ENCODE measurements at regions not wholly inside any gene's neighbourhood (a gene's known extent, or its start where the extent isn't known, plus 50 kb on each side); places are given as distances from the start of the nearest gene placed in this dataset.

GRCh38 chr11:103830205-103830604, 206.2 kb upstream of the DDI1 start:
- H3K27me3 ChIP-seq (ENCODE audit: control insufficient read depth in 2 of 2, insufficient read depth in 2 of 2, low read length in 2 of 2): no peaks in the 10 kb centered on the region
- no TSS peak for BruUV-seq (replicated peaks)
- intact Hi-C loops (cut with micrococcal nuclease): no loop called here
- no peak overlapping the region for H3K9ac ChIP-seq (replicated peaks; ENCODE audit: extremely low read depth, insufficient read depth, low read length)
- no peaks in the 10 kb centered on the region for H3K4me1 ChIP-seq (ENCODE audit: control insufficient read depth, extremely low read depth, insufficient read depth, low read length)
- dilution Hi-C loops (cut with MboI; ENCODE audit: extremely low pct_ligation_motif_present, low sequenced_read_pairs): no loop called here
- ChIA-PET CTCF (interaction anchor here (1.5 kb wide), 1 partner anchor 24 kb away, joined by 3 read pairs; no protein-coding TSS in a partner anchor), POLR2A (no interaction called here)
- H4K20me1 ChIP-seq (replicated peaks; ENCODE audit: control insufficient read depth, extremely low read depth, insufficient read depth, low read length): no peaks in the 10 kb centered on the region
- H3K4me3 ChIP-seq (replicated peaks in 1 of 3; ENCODE audit: insufficient read depth in 1 of 3, low read depth in 1 of 3, low read length in 3 of 3): no peak overlapping the region
- TF ChIP-seq POLR2AphosphoS5 (IDR thresholded peaks at IDR 0.05; ENCODE audit: insufficient read depth, low read depth, low read length) (no peak), POLR2A (IDR thresholded peaks at IDR 0.05; ENCODE audit: low read depth, low read length) (no peak), GATA2 (IDR thresholded peaks at IDR 0.05; ENCODE audit: insufficient read depth, insufficient read length, low read depth, low read length) (no peak), MAX (IDR thresholded peaks at IDR 0.05; ENCODE audit: insufficient read depth, insufficient read length) (no peak), EZH2 (IDR thresholded peaks at IDR 0.05; ENCODE audit: borderline replicate concordance, low read depth, low read length, severe bottlenecking) (no peak), FOS (IDR thresholded peaks at IDR 0.05; ENCODE audit: borderline replicate concordance, insufficient read depth, low read length) (no peak)
- no peaks in the 10 kb centered on the region for H3K9me1 ChIP-seq (replicated peaks; ENCODE audit: control insufficient read depth, extremely low read depth, insufficient read depth, low read length)
- no peaks in the 10 kb centered on the region for H3K79me2 ChIP-seq (ENCODE audit: control insufficient read depth, insufficient read depth, low read length)
- no peak for DNase-seq (ENCODE audit: low read depth, low spot score)
- H3K27ac ChIP-seq (ENCODE audit: insufficient read depth, low read depth, low read length): no peak overlapping the region
- H3K36me3 ChIP-seq (ENCODE audit: control insufficient read depth in 2 of 2, extremely low read depth in 1 of 2, insufficient read depth in 2 of 2, low read length in 2 of 2): no peaks in the 10 kb centered on the region
- H2AFZ ChIP-seq (ENCODE audit: low read depth, low read length): no peak overlapping the region
- no peak for FAIRE-seq
- H3K9me3 ChIP-seq (replicated peaks; ENCODE audit: control insufficient read depth, insufficient read depth, low read length): no peaks in the 10 kb centered on the region
- H3K4me2 ChIP-seq (ENCODE audit: insufficient read depth, low read length): no peak overlapping the region

GRCh38 chr11:103832762-103833161, 203.7 kb upstream of the DDI1 start:
- intact Hi-C loops (cut with micrococcal nuclease) (no loop called here), dilution Hi-C loops (cut with MboI; ENCODE audit: extremely low pct_ligation_motif_present, low sequenced_read_pairs) (no loop called here)
- no peaks in the 10 kb centered on the region for H3K79me2 ChIP-seq (ENCODE audit: control insufficient read depth, insufficient read depth, low read length)
- no peak overlapping the region for H3K4me2 ChIP-seq (ENCODE audit: insufficient read depth, low read length)
- H3K4me3 ChIP-seq (replicated peaks in 1 of 3; ENCODE audit: insufficient read depth in 1 of 3, low read depth in 1 of 3, low read length in 3 of 3): no peak overlapping the region
- H3K9me1 ChIP-seq (replicated peaks; ENCODE audit: control insufficient read depth, extremely low read depth, insufficient read depth, low read length): no peaks in the 10 kb centered on the region
- H3K4me1 ChIP-seq (ENCODE audit: control insufficient read depth, extremely low read depth, insufficient read depth, low read length): peaks cover 3% of the 10 kb centered on the region
- no TSS peak for BruUV-seq (replicated peaks)
- CTCF ChIA-PET: no interaction called here
- no peaks in the 10 kb centered on the region for H3K9me3 ChIP-seq (replicated peaks; ENCODE audit: control insufficient read depth, insufficient read depth, low read length)
- no peaks in the 10 kb centered on the region for H3K27me3 ChIP-seq (ENCODE audit: control insufficient read depth in 2 of 2, insufficient read depth in 2 of 2, low read length in 2 of 2)
- no peaks in the 10 kb centered on the region for H3K36me3 ChIP-seq (ENCODE audit: control insufficient read depth in 2 of 2, extremely low read depth in 1 of 2, insufficient read depth in 2 of 2, low read length in 2 of 2)
- H3K9ac ChIP-seq (replicated peaks; ENCODE audit: extremely low read depth, insufficient read depth, low read length): no peak overlapping the region
- TF ChIP-seq FOS (IDR thresholded peaks at IDR 0.05; ENCODE audit: borderline replicate concordance, insufficient read depth, low read length): no peak
- no peak for TF ChIP-seq POLR2A (IDR thresholded peaks at IDR 0.05; ENCODE audit: low read depth, low read length)
- no peak for TF ChIP-seq GATA2 (IDR thresholded peaks at IDR 0.05; ENCODE audit: insufficient read depth, insufficient read length, low read depth, low read length)
- no peak for TF ChIP-seq EZH2 (IDR thresholded peaks at IDR 0.05; ENCODE audit: borderline replicate concordance, low read depth, low read length, severe bottlenecking)
- no peak for TF ChIP-seq JUN (IDR thresholded peaks at IDR 0.05; ENCODE audit: borderline replicate concordance, insufficient read depth, insufficient read length, low read depth)
- TF ChIP-seq CTCF (IDR thresholded peaks at IDR 0.05; ENCODE audit: extremely low read depth in 1 of 2, insufficient read depth in 1 of 2, low read depth in 1 of 2, low read length in 2 of 2): no peak
- POLR2A ChIA-PET: no interaction called here
- H4K20me1 ChIP-seq (replicated peaks; ENCODE audit: control insufficient read depth, extremely low read depth, insufficient read depth, low read length): no peaks in the 10 kb centered on the region
- FAIRE-seq (no peak), DNase-seq (ENCODE audit: low read depth, low spot score) (no peak)
- no peak overlapping the region for H2AFZ ChIP-seq (ENCODE audit: low read depth, low read length)
- H3K27ac ChIP-seq (ENCODE audit: insufficient read depth, low read depth, low read length): no peak overlapping the region
